ENCODE measurements at regions not wholly inside any gene's neighbourhood (a gene's known extent, or its start where the extent isn't known, plus 50 kb on each side); places are given as distances from the start of the nearest gene placed in this dataset.

DNA sequence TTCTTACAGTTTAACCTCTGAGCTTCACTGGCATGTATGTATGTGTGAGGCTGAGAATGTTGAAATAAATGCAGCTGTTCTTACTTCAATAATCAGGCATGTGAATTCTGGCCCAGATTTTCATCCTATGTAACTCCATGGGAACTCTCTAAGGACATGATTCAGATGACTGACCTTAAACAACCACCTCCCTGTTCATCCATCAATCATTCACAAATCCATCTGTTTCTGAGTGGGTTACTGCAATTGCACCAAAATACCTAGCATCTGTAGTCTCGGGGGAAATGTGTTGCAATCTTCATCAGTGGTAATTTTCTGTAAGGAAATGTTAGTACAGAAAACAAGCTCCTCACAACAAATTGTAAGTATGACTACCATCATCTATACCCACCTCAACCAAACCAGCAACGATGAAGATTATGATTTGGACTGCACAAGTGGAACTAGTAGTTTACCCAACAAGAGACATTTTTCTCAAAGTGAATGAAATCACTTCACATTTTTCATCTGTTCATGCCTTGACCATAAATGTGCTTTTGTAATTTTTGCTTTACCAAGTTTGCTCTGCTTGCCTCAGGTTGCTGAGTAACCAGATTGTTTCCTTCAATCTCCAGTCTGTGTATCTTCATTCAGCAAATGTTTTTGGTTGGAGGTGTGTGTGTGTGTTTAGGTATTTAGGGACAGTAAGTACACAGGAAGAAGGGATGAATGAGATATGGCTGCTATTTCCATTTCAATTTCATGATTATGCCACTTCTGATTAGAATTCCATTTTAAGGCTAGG lies 65.7 kb upstream of the FZD8 start:
- Mint-ChIP-seq H3K4me3 (no peak overlapping the region), H3K36me3 (no peaks in the 10 kb centered on the region), H3K27me3 (peaks cover 15% of the 10 kb centered on the region), H3K9me3 (no peaks in the 10 kb centered on the region), H3K4me1 (ENCODE audit: unreplicated experiment) (no peaks in the 10 kb centered on the region), H3K27ac (no peak overlapping the region)
- DNase-seq (ENCODE audit: extremely low spot score, unreplicated experiment): no peak
- TF ChIP-seq, protein P1, sequence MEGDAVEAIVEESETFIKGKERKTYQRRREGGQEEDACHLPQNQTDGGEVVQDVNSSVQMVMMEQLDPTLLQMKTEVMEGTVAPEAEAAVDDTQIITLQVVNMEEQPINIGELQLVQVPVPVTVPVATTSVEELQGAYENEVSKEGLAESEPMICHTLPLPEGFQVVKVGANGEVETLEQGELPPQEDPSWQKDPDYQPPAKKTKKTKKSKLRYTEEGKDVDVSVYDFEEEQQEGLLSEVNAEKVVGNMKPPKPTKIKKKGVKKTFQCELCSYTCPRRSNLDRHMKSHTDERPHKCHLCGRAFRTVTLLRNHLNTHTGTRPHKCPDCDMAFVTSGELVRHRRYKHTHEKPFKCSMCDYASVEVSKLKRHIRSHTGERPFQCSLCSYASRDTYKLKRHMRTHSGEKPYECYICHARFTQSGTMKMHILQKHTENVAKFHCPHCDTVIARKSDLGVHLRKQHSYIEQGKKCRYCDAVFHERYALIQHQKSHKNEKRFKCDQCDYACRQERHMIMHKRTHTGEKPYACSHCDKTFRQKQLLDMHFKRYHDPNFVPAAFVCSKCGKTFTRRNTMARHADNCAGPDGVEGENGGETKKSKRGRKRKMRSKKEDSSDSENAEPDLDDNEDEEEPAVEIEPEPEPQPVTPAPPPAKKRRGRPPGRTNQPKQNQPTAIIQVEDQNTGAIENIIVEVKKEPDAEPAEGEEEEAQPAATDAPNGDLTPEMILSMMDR (conservative IDR thresholded peaks at IDR 0.05): no peak

DNA sequence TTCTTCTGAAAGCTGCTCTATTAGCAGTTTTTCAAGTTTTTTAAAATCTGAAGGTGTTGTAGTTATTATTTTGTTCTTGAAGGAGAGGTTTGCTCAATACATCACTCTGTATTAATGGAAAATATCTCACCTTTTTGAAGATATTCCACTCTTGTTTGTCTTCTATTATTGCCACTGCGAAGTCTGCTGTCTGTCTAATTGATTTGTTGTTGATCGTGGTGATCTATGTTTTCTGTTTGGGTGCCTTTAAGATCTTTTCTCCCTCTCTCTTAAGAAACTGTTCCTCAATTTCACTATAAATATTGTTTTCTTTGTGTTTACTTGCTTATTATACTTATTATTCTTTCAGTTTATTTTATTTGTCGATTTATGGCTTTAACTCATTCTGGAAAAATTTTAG lies 64.9 kb upstream of the FZD8 start:
- DNase-seq (ENCODE audit: extremely low spot score, unreplicated experiment): no peak
- TF ChIP-seq, protein P1 (conservative IDR thresholded peaks at IDR 0.05): no peak
- Mint-ChIP-seq H3K9me3 (no peaks in the 10 kb centered on the region), H3K4me1 (ENCODE audit: unreplicated experiment) (no peaks in the 10 kb centered on the region), H3K36me3 (no peaks in the 10 kb centered on the region), H3K27me3 (peaks cover 10% of the 10 kb centered on the region), H3K27ac (no peak overlapping the region), H3K4me3 (no peak overlapping the region)

DNA sequence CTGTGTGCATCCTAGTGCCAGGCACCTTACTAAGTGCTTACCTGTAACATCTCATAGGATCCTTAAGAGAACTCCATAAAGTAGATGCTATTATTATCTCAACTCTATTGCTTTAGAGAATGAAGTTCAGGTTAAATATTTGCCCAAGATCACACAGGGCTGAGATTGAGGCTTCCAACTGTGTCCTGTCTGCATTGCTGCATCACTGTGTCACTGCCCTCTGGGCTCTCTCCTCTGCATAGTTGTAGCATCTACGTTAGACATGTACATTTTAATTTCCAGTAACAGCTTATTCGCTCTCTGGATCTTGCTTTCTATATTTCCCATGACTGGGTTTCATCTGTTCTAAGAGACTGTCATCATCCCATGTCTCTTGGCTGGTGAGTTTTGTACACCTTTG lies 63.6 kb upstream of the FZD8 start:
- Mint-ChIP-seq H3K4me3 (no peak overlapping the region), H3K4me1 (ENCODE audit: unreplicated experiment) (no peaks in the 10 kb centered on the region), H3K27ac (no peak overlapping the region), H3K27me3 (peaks cover 9% of the 10 kb centered on the region), H3K36me3 (no peaks in the 10 kb centered on the region), H3K9me3 (no peaks in the 10 kb centered on the region)
- TF ChIP-seq, protein P1 (conservative IDR thresholded peaks at IDR 0.05): no peak
- DNase-seq (ENCODE audit: extremely low spot score, unreplicated experiment): no peak

DNA sequence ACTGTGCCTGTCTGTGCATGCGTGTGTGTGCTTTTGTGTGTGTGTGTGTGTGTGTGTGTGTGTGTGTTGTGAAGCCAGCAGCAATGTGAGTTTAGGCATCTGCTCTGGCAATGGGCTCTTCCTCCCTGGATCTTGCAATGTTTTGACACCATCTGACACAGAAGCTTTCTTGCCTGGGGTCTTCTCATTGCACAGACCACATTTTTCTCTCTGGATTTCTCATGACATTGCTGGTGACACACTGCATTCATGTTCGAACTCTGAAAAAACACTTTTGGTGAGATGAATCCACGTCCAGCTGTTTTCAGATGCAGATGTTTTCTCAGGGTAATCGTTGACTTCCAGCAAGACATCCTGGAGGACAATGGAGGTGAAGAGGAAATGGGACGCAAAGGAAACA lies 63.0 kb upstream of the FZD8 start:
- no peaks in the 10 kb centered on the region for H3K9me3 Mint-ChIP-seq
- no peaks in the 10 kb centered on the region for H3K4me1 Mint-ChIP-seq (ENCODE audit: unreplicated experiment)
- no peak for DNase-seq (ENCODE audit: extremely low spot score, unreplicated experiment)
- no peak overlapping the region for H3K27ac Mint-ChIP-seq
- TF ChIP-seq, protein P1 (conservative IDR thresholded peaks at IDR 0.05): no peak
- no peak overlapping the region for H3K4me3 Mint-ChIP-seq
- peaks cover 9% of the 10 kb centered on the region for H3K27me3 Mint-ChIP-seq
- H3K36me3 Mint-ChIP-seq: no peaks in the 10 kb centered on the region

DNA sequence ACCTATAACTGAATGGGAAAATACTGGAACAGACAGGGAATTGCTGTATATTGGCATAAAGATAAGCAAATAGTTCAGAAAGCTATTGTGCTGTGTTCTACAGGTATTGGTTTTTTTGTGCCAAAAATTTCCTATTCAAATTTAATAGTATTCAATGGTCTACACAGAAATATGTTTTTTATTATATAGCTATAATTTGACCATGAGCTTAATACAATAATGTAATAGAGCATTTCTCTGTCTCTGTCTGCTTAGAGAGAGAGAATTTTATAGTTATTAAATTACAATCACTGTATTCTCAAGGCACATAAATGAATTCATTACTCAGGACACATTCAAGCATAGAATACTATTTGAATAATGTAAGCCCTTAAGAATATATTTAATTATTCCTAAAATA lies 62.3 kb upstream of the FZD8 start:
- DNase-seq (ENCODE audit: extremely low spot score, unreplicated experiment): no peak
- peaks cover 2% of the 10 kb centered on the region for H3K4me1 Mint-ChIP-seq (ENCODE audit: unreplicated experiment)
- H3K27me3 Mint-ChIP-seq: peaks cover 11% of the 10 kb centered on the region
- TF ChIP-seq, protein P1 (conservative IDR thresholded peaks at IDR 0.05): no peak
- no peaks in the 10 kb centered on the region for H3K9me3 Mint-ChIP-seq
- no peaks in the 10 kb centered on the region for H3K36me3 Mint-ChIP-seq
- no peak overlapping the region for H3K27ac Mint-ChIP-seq
- no peak overlapping the region for H3K4me3 Mint-ChIP-seq

All from type B pancreatic cell (in vitro differentiated cells).